HL-60 (cell line): ENCODE measurements at regions not wholly inside any gene's neighbourhood (a gene's known extent, or its start where the extent isn't known, plus 50 kb on each side); places are given as distances from the start of the nearest gene placed in this dataset.

Experiments used
- GABPA ChIP-seq: IDR thresholded peaks from 2 replicates; pipeline ENCODE4 v1.6.1; 2012; ENCODE audit warnings: low read depth
- POLR2AphosphoS5 ChIP-seq: IDR thresholded peaks from 2 replicates; pipeline ENCODE4 v1.6.1; 2012; ENCODE audit warnings: low read depth
- SPI1 ChIP-seq: IDR thresholded peaks from 2 replicates; pipeline ENCODE4 v1.6.1; 2012; ENCODE audit warnings: low read depth, mild to moderate bottlenecking, borderline replicate concordance
- TF ChIP-seq, protein P1 (sequence below): IDR thresholded peaks from one replicate; pipeline ENCODE4 v1.5.1; 2011; ENCODE audit warnings: low read length, control low read depth, inconsistent platforms; ENCODE audit not compliant: insufficient read depth
- TF ChIP-seq, protein P2 (sequence below): IDR thresholded peaks from 2 replicates; pipeline ENCODE4 v1.6.1; 2012; ENCODE audit warnings: low read depth; ENCODE audit not compliant: insufficient replicate concordance

DNA sequence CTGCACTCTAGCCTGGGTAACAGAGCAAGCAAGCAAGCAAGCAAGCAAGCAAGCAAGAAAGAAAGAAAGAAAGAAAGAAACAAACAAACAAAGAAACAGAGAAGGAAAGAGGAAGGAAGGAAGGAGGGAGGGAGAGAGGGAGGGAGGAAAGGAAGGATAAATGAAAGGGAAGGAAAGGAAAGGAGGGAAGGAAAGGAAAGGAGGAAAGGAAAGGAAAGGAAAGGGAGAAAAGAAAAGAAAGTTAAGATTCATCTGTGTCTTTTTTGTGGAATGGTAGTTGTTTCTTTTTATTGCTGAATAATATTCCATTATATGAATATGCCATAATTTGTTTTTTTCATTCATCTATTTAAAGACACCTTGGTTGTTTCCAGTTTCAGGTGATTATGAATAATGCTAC, 506.9 kb upstream of the NAALADL2 start:
- TF ChIP-seq, protein P1, sequence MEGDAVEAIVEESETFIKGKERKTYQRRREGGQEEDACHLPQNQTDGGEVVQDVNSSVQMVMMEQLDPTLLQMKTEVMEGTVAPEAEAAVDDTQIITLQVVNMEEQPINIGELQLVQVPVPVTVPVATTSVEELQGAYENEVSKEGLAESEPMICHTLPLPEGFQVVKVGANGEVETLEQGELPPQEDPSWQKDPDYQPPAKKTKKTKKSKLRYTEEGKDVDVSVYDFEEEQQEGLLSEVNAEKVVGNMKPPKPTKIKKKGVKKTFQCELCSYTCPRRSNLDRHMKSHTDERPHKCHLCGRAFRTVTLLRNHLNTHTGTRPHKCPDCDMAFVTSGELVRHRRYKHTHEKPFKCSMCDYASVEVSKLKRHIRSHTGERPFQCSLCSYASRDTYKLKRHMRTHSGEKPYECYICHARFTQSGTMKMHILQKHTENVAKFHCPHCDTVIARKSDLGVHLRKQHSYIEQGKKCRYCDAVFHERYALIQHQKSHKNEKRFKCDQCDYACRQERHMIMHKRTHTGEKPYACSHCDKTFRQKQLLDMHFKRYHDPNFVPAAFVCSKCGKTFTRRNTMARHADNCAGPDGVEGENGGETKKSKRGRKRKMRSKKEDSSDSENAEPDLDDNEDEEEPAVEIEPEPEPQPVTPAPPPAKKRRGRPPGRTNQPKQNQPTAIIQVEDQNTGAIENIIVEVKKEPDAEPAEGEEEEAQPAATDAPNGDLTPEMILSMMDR = no peak
- TF ChIP-seq GABPA (no peak), POLR2AphosphoS5 (no peak), SPI1 (no peak)
- TF ChIP-seq, protein P2, sequence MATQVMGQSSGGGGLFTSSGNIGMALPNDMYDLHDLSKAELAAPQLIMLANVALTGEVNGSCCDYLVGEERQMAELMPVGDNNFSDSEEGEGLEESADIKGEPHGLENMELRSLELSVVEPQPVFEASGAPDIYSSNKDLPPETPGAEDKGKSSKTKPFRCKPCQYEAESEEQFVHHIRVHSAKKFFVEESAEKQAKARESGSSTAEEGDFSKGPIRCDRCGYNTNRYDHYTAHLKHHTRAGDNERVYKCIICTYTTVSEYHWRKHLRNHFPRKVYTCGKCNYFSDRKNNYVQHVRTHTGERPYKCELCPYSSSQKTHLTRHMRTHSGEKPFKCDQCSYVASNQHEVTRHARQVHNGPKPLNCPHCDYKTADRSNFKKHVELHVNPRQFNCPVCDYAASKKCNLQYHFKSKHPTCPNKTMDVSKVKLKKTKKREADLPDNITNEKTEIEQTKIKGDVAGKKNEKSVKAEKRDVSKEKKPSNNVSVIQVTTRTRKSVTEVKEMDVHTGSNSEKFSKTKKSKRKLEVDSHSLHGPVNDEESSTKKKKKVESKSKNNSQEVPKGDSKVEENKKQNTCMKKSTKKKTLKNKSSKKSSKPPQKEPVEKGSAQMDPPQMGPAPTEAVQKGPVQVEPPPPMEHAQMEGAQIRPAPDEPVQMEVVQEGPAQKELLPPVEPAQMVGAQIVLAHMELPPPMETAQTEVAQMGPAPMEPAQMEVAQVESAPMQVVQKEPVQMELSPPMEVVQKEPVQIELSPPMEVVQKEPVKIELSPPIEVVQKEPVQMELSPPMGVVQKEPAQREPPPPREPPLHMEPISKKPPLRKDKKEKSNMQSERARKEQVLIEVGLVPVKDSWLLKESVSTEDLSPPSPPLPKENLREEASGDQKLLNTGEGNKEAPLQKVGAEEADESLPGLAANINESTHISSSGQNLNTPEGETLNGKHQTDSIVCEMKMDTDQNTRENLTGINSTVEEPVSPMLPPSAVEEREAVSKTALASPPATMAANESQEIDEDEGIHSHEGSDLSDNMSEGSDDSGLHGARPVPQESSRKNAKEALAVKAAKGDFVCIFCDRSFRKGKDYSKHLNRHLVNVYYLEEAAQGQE = no peak
